Upper lobe of right lung (tissue), 1 donor: ENCODE measurements at regions not wholly inside any gene's neighbourhood (a gene's known extent, or its start where the extent isn't known, plus 50 kb on each side); places are given as distances from the start of the nearest gene placed in this dataset.

Experiments used
- ATAC-seq: fragments of 200-7000 bp; cut with Tn5 transposase; one replicate; pipeline ENCODE4 v1.9.1; 2020; ENCODE audit warnings: mild to moderate bottlenecking, moderate library complexity
- DNase-seq: peaks from one replicate; pipeline ENCODE4 v3.0.0-alpha.2; 2020
- H3K27ac ChIP-seq: fragments of 200-600 bp; one replicate; pipeline ENCODE4 v1.8.0; 2022
- H3K27me3 ChIP-seq: fragments of 200-600 bp; one replicate; pipeline ENCODE4 v1.8.0; 2022; ENCODE audit warnings: mild to moderate bottlenecking
- H3K36me3 ChIP-seq: fragments of 200-600 bp; one replicate; pipeline ENCODE4 v1.8.0; 2022
- H3K4me1 ChIP-seq: fragments of 200-600 bp; one replicate; pipeline ENCODE4 v1.8.0; 2022
- H3K4me3 ChIP-seq: fragments of 200-600 bp; one replicate; pipeline ENCODE4 v1.8.0; 2022; ENCODE audit warnings: mild to moderate bottlenecking
- H3K9me3 ChIP-seq: fragments of 200-600 bp; one replicate; pipeline ENCODE4 v1.8.0; 2022
- intact Hi-C: fragments of 100-400 bp; cut with DNase I; formaldehyde crosslinking; loops from one replicate; pipeline ENCODE4 v1.11.0; 2022
- TF ChIP-seq, protein P1 (sequence below): fragments of 200-600 bp; IDR thresholded peaks from one replicate; pipeline ENCODE4 v1.8.0; 2022; ENCODE audit warnings: antibody characterized with exemption
- donor health status: DM: no; HTN: yes; CAD: no; lungs with severe emphysema.

DNA sequence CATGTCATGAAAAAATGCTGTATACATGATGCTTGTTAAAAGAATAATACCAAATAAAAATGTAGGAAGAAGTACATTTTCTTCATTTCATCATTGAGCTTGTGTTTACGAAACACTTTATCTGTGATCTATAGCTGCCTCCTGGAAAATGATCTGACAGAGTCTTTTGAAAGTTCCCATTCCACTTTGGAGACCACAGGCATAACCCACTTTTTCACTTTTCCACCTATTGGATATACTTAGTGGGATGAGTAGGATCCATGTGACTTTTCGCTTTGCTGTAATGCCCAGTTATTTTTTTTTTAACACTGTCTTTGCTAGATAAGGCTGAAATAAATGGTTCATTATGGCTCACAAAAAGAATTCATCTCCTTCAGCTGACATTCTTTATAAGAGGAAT, 773.0 kb upstream of the AMELY start:
- no peak overlapping the region for H3K27ac ChIP-seq
- H3K4me1 ChIP-seq: no peaks in the 10 kb centered on the region
- H3K27me3 ChIP-seq: no peaks in the 10 kb centered on the region
- ATAC-seq: no peak
- no peaks in the 10 kb centered on the region for H3K9me3 ChIP-seq
- H3K4me3 ChIP-seq: no peak overlapping the region
- TF ChIP-seq, protein P1, sequence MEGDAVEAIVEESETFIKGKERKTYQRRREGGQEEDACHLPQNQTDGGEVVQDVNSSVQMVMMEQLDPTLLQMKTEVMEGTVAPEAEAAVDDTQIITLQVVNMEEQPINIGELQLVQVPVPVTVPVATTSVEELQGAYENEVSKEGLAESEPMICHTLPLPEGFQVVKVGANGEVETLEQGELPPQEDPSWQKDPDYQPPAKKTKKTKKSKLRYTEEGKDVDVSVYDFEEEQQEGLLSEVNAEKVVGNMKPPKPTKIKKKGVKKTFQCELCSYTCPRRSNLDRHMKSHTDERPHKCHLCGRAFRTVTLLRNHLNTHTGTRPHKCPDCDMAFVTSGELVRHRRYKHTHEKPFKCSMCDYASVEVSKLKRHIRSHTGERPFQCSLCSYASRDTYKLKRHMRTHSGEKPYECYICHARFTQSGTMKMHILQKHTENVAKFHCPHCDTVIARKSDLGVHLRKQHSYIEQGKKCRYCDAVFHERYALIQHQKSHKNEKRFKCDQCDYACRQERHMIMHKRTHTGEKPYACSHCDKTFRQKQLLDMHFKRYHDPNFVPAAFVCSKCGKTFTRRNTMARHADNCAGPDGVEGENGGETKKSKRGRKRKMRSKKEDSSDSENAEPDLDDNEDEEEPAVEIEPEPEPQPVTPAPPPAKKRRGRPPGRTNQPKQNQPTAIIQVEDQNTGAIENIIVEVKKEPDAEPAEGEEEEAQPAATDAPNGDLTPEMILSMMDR: no peak
- no peaks in the 10 kb centered on the region for H3K36me3 ChIP-seq
- no peak for DNase-seq
- intact Hi-C loops: no loop called here

- Histone ChIP-seq H3K27ac (no peak overlapping the region), H3K4me3 (no peak overlapping the region), H3K27me3 (no peaks in the 10 kb centered on the region), H3K9me3 (no peaks in the 10 kb centered on the region), H3K36me3 (no peaks in the 10 kb centered on the region), H3K4me1 (no peaks in the 10 kb centered on the region)
- TF ChIP-seq, protein P1: no peak
- ATAC-seq (no peak), DNase-seq (no peak)
- intact Hi-C loops: no loop called here
Observed at GRCh38 chrY:7682386-7682785, 770.8 kb upstream of the AMELY start.

GRCh38 chrY:7681426-7681825, 769.9 kb upstream of the AMELY start:
- DNase-seq (no peak), ATAC-seq (no peak)
- H3K27ac ChIP-seq: no peak overlapping the region
- TF ChIP-seq, protein P1: no peak
- no peaks in the 10 kb centered on the region for H3K36me3 ChIP-seq
- H3K4me1 ChIP-seq: no peaks in the 10 kb centered on the region
- H3K27me3 ChIP-seq: no peaks in the 10 kb centered on the region
- intact Hi-C loops: no loop called here
- H3K4me3 ChIP-seq: no peak overlapping the region
- no peaks in the 10 kb centered on the region for H3K9me3 ChIP-seq

GRCh38 chrY:7674465-7674864, 762.9 kb upstream of the AMELY start:
- intact Hi-C loops: no loop called here
- H3K9me3 ChIP-seq: no peaks in the 10 kb centered on the region
- H3K36me3 ChIP-seq: no peaks in the 10 kb centered on the region
- H3K27me3 ChIP-seq: no peaks in the 10 kb centered on the region
- ATAC-seq (no peak), DNase-seq (no peak)
- H3K4me1 ChIP-seq: no peaks in the 10 kb centered on the region
- no peak overlapping the region for H3K27ac ChIP-seq
- TF ChIP-seq, protein P1: no peak
- H3K4me3 ChIP-seq: no peak overlapping the region

DNA sequence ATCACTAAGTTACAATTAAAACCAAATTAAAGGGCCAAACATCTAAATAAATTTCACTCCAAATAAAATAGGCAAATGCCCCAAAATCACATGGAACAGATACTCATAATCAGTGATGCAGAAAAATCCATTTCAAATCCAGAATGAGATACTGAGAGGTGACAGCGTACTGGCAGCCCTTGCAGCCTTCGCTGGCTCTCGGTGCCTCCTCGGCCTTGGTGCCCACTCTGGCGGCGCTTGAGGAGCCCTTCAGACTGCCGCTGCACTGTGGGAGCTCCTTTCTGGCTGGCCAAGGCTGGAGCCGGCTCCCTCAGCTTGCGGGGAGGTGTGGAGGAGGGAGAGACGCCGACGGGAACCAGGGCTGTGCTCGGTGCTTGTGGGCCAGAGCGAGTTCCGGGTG, 761.2 kb upstream of the AMELY start:
- TF ChIP-seq, protein P1: no peak
- no peak overlapping the region for H3K27ac ChIP-seq
- DNase-seq (no peak), ATAC-seq (no peak)
- H3K27me3 ChIP-seq: no peaks in the 10 kb centered on the region
- no peak overlapping the region for H3K4me3 ChIP-seq
- no peaks in the 10 kb centered on the region for H3K9me3 ChIP-seq
- intact Hi-C loops: no loop called here
- H3K4me1 ChIP-seq: no peaks in the 10 kb centered on the region
- no peaks in the 10 kb centered on the region for H3K36me3 ChIP-seq

DNA sequence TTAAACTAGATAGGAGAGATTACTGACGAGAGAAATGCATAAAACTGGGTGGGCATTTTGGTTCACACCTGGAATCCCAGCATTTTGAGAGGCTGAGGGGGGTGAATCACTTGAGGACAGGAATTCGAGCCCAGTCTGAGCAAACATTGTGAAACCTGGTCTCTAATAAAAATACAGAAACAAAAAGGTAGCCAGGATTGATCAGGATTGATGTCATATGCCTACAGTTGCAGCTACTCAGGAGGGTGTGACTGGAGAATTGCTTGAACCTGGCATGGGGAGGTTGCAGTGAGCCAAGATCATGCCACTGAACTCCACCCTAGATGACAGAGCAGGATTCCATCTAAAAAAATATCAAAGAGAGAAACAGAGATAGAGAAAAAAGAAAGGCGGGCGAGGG, 751.7 kb upstream of the AMELY start:
- intact Hi-C loops: no loop called here
- TF ChIP-seq, protein P1: no peak
- no peak for ATAC-seq

More for the DNA sequence above, 751.7 kb upstream of the AMELY start:
- no peaks in the 10 kb centered on the region for H3K36me3 ChIP-seq
- H3K9me3 ChIP-seq: no peaks in the 10 kb centered on the region
- H3K27me3 ChIP-seq: no peaks in the 10 kb centered on the region
- DNase-seq: no peak
- H3K4me3 ChIP-seq: no peak overlapping the region
- H3K27ac ChIP-seq: no peak overlapping the region
- H3K4me1 ChIP-seq: no peaks in the 10 kb centered on the region
